ENCODE measurements at regions not wholly inside any gene's neighbourhood (a gene's known extent, or its start where the extent isn't known, plus 50 kb on each side); places are given as distances from the start of the nearest gene placed in this dataset.

GRCh38 chr14:35964697-35965286 is 138.7 kb downstream of the BRMS1L start:
- Mint-ChIP-seq H3K4me1 (ENCODE audit: insufficient read depth, unreplicated experiment) (no peaks in the 10 kb centered on the region), H3K4me3 (ENCODE audit: unreplicated experiment) (no peak overlapping the region), H3K27me3 (ENCODE audit: insufficient read depth, unreplicated experiment) (no peaks in the 10 kb centered on the region), H3K9me3 (ENCODE audit: unreplicated experiment) (no peaks in the 10 kb centered on the region), H3K27ac (ENCODE audit: low read depth, unreplicated experiment) (no peak overlapping the region), H3K36me3 (ENCODE audit: insufficient read depth, unreplicated experiment) (no peaks in the 10 kb centered on the region)
- BruUV-seq (replicated peaks) = no TSS peak
- intact Hi-C loops (cut with micrococcal nuclease) = no loop called here
- ChIA-PET POLR2A (no interaction called here), CTCF (interaction anchor here (0.6 to 4.0 kb wide), 3 partner anchors 82 to 105 kb away, joined by 3 to 18 read pairs (median 4); no protein-coding TSS in a partner anchor)
- no peak for TF ChIP-seq CTCF (IDR thresholded peaks at IDR 0.05; ENCODE audit: unreplicated experiment)
- DNase-seq (ENCODE audit: unreplicated experiment) = no peak

- TF ChIP-seq CTCF (IDR thresholded peaks at IDR 0.05; ENCODE audit: unreplicated experiment) = peak; percentile 21
- H3K36me3 Mint-ChIP-seq (ENCODE audit: insufficient read depth, unreplicated experiment) = no peaks in the 10 kb centered on the region
- H3K27ac Mint-ChIP-seq (ENCODE audit: low read depth, unreplicated experiment) = no peak overlapping the region
- BruUV-seq (replicated peaks) = no TSS peak
- H3K9me3 Mint-ChIP-seq (ENCODE audit: unreplicated experiment) = no peaks in the 10 kb centered on the region
- H3K27me3 Mint-ChIP-seq (ENCODE audit: insufficient read depth, unreplicated experiment) = no peaks in the 10 kb centered on the region
- DNase-seq (ENCODE audit: unreplicated experiment) = peak; percentile 32
- ChIA-PET CTCF (no interaction called here), POLR2A (no interaction called here)
- intact Hi-C loops (cut with micrococcal nuclease) = loop anchor here (1.0 kb wide), 1 partner anchor 106 kb away; no protein-coding TSS in a partner anchor
- H3K4me1 Mint-ChIP-seq (ENCODE audit: insufficient read depth, unreplicated experiment) = no peaks in the 10 kb centered on the region
- H3K4me3 Mint-ChIP-seq (ENCODE audit: unreplicated experiment) = no peak overlapping the region
Observed at GRCh38 chr14:35963209-35963608, 137.1 kb downstream of the BRMS1L start.

- H3K36me3 Mint-ChIP-seq (ENCODE audit: insufficient read depth, unreplicated experiment) = no peaks in the 10 kb centered on the region
- no peak overlapping the region for H3K27ac Mint-ChIP-seq (ENCODE audit: low read depth, unreplicated experiment)
- POLR2A ChIA-PET = no interaction called here
- no peaks in the 10 kb centered on the region for H3K4me1 Mint-ChIP-seq (ENCODE audit: insufficient read depth, unreplicated experiment)
- no peaks in the 10 kb centered on the region for H3K27me3 Mint-ChIP-seq (ENCODE audit: insufficient read depth, unreplicated experiment)
- no peak overlapping the region for H3K4me3 Mint-ChIP-seq (ENCODE audit: unreplicated experiment)
- no peak for DNase-seq (ENCODE audit: unreplicated experiment)
- intact Hi-C loops (cut with micrococcal nuclease) = no loop called here
- no TSS peak for BruUV-seq (replicated peaks)
- H3K9me3 Mint-ChIP-seq (ENCODE audit: unreplicated experiment) = no peaks in the 10 kb centered on the region
- CTCF ChIA-PET = interaction anchor here (0.8 kb wide), 2 partner anchors 409 to 592 kb away, joined by 3 to 4 read pairs; no protein-coding TSS in a partner anchor
- no peak for TF ChIP-seq CTCF (IDR thresholded peaks at IDR 0.05; ENCODE audit: unreplicated experiment)
Observed at GRCh38 chr14:35961697-35962274, 135.6 kb downstream of the BRMS1L start.

GRCh38 chr14:35959835-35960234 is 133.7 kb downstream of the BRMS1L start:
- H3K27me3 Mint-ChIP-seq (ENCODE audit: insufficient read depth, unreplicated experiment) = no peaks in the 10 kb centered on the region
- DNase-seq (ENCODE audit: unreplicated experiment) = peak; percentile 9
- ChIA-PET POLR2A (interaction anchor here (0.7 kb wide), 2 partner anchors 16 to 20 kb away, joined by 3 read pairs; no protein-coding TSS in a partner anchor), CTCF (interaction anchor here (0.6 to 1.5 kb wide), 2 partner anchors 414 to 730 kb away, joined by 3 read pairs; no protein-coding TSS in a partner anchor)
- no peak overlapping the region for H3K4me3 Mint-ChIP-seq (ENCODE audit: unreplicated experiment)
- no peak for TF ChIP-seq CTCF (IDR thresholded peaks at IDR 0.05; ENCODE audit: unreplicated experiment)
- H3K27ac Mint-ChIP-seq (ENCODE audit: low read depth, unreplicated experiment) = no peak overlapping the region
- no peaks in the 10 kb centered on the region for H3K36me3 Mint-ChIP-seq (ENCODE audit: insufficient read depth, unreplicated experiment)
- intact Hi-C loops (cut with micrococcal nuclease) = loop anchor here (5.0 to 10.0 kb wide), 2 partner anchors 597 to 645 kb away; no protein-coding TSS in a partner anchor
- H3K4me1 Mint-ChIP-seq (ENCODE audit: insufficient read depth, unreplicated experiment) = no peaks in the 10 kb centered on the region
- no peaks in the 10 kb centered on the region for H3K9me3 Mint-ChIP-seq (ENCODE audit: unreplicated experiment)
- no TSS peak for BruUV-seq (replicated peaks)

Measured in MCF 10A (cell line).